ENCODE measurements at regions not wholly inside any gene's neighbourhood (a gene's known extent, or its start where the extent isn't known, plus 50 kb on each side); places are given as distances from the start of the nearest gene placed in this dataset.

- TF ChIP-seq CTCF (IDR thresholded peaks at IDR 0.05; ENCODE audit: low read length) (no peak), EZH2 (IDR thresholded peaks at IDR 0.05; ENCODE audit: borderline replicate concordance, low read length) (no peak)
- H3K27me3 ChIP-seq (ENCODE audit: insufficient read depth, low read length): no peaks in the 10 kb centered on the region
Observed at GRCh38 chr18:34540897-34541296, 169.2 kb upstream of the DTNA start.

GRCh38 chr18:34542625-34543024, 167.5 kb upstream of the DTNA start:
- no peaks in the 10 kb centered on the region for H3K27me3 ChIP-seq (ENCODE audit: insufficient read depth, low read length)
- TF ChIP-seq EZH2 (IDR thresholded peaks at IDR 0.05; ENCODE audit: borderline replicate concordance, low read length): no peak
- TF ChIP-seq CTCF (IDR thresholded peaks at IDR 0.05; ENCODE audit: low read length): no peak

More at GRCh38 chr18:34540897-34541296, 169.2 kb upstream of the DTNA start:
- no peaks in the 10 kb centered on the region for H4K20me1 ChIP-seq (ENCODE audit: insufficient read depth, low read length)
- no peaks in the 10 kb centered on the region for H3K79me2 ChIP-seq (ENCODE audit: insufficient read depth, low read length)
- H2AFZ ChIP-seq (ENCODE audit: low read length): no peak overlapping the region
- H3K9me2 ChIP-seq (ENCODE audit: low read depth, low read length): no peaks in the 10 kb centered on the region; the same call in 1 of the 2 replicates
- no peak overlapping the region for H3K4me2 ChIP-seq (ENCODE audit: low read length)
- no peak overlapping the region for H3K4me3 ChIP-seq (ENCODE audit: low read depth, low read length, poor library complexity, severe bottlenecking)
- no peak overlapping the region for H3K9ac ChIP-seq (ENCODE audit: low read length)
- no peak overlapping the region for H3K27ac ChIP-seq (ENCODE audit: low read depth, low read length, poor library complexity, severe bottlenecking)
- no peaks in the 10 kb centered on the region for H3F3A ChIP-seq (ENCODE audit: insufficient read depth, low read length)
- H3K4me1 ChIP-seq (ENCODE audit: insufficient read depth, low read length, severe bottlenecking): no peaks in the 10 kb centered on the region
- no peaks in the 10 kb centered on the region for H3K36me3 ChIP-seq (ENCODE audit: insufficient read depth, low read length)
- H3K9me3 ChIP-seq (ENCODE audit: low read length): no peaks in the 10 kb centered on the region

GRCh38 chr18:34543356-34543755, 166.7 kb upstream of the DTNA start:
- no peaks in the 10 kb centered on the region for H3K79me2 ChIP-seq (ENCODE audit: insufficient read depth, low read length)
- no peaks in the 10 kb centered on the region for H3K9me2 ChIP-seq (ENCODE audit: low read depth, low read length)
- no peaks in the 10 kb centered on the region for H3F3A ChIP-seq (ENCODE audit: insufficient read depth, low read length)
- no peaks in the 10 kb centered on the region for H3K27me3 ChIP-seq (ENCODE audit: insufficient read depth, low read length)
- H3K9me3 ChIP-seq (ENCODE audit: low read length): no peaks in the 10 kb centered on the region
- H3K27ac ChIP-seq (ENCODE audit: low read depth, low read length, poor library complexity, severe bottlenecking): no peak overlapping the region
- H3K9ac ChIP-seq (ENCODE audit: low read length): no peak overlapping the region
- TF ChIP-seq EZH2 (IDR thresholded peaks at IDR 0.05; ENCODE audit: borderline replicate concordance, low read length) (no peak), CTCF (IDR thresholded peaks at IDR 0.05; ENCODE audit: low read length) (no peak)
- H2AFZ ChIP-seq (ENCODE audit: low read length): no peak overlapping the region
- no peaks in the 10 kb centered on the region for H3K4me1 ChIP-seq (ENCODE audit: insufficient read depth, low read length, severe bottlenecking)
- H4K20me1 ChIP-seq (ENCODE audit: insufficient read depth, low read length): no peaks in the 10 kb centered on the region
- H3K36me3 ChIP-seq (ENCODE audit: insufficient read depth, low read length): no peaks in the 10 kb centered on the region
- no peak overlapping the region for H3K4me3 ChIP-seq (ENCODE audit: low read depth, low read length, poor library complexity, severe bottlenecking)
- no peak overlapping the region for H3K4me2 ChIP-seq (ENCODE audit: low read length)

More at GRCh38 chr18:34542625-34543024, 167.5 kb upstream of the DTNA start:
- H3K4me1 ChIP-seq (ENCODE audit: insufficient read depth, low read length, severe bottlenecking): no peaks in the 10 kb centered on the region
- no peaks in the 10 kb centered on the region for H3K79me2 ChIP-seq (ENCODE audit: insufficient read depth, low read length)
- H3K27ac ChIP-seq (ENCODE audit: low read depth, low read length, poor library complexity, severe bottlenecking): no peak overlapping the region
- H3K9me2 ChIP-seq (ENCODE audit: low read depth, low read length): no peaks in the 10 kb centered on the region
- H2AFZ ChIP-seq (ENCODE audit: low read length): no peak overlapping the region
- no peaks in the 10 kb centered on the region for H3K36me3 ChIP-seq (ENCODE audit: insufficient read depth, low read length)
- H3K9me3 ChIP-seq (ENCODE audit: low read length): no peaks in the 10 kb centered on the region
- no peak overlapping the region for H3K9ac ChIP-seq (ENCODE audit: low read length)
- H4K20me1 ChIP-seq (ENCODE audit: insufficient read depth, low read length): no peaks in the 10 kb centered on the region
- no peak overlapping the region for H3K4me3 ChIP-seq (ENCODE audit: low read depth, low read length, poor library complexity, severe bottlenecking)
- no peaks in the 10 kb centered on the region for H3F3A ChIP-seq (ENCODE audit: insufficient read depth, low read length)
- no peak overlapping the region for H3K4me2 ChIP-seq (ENCODE audit: low read length)
